Panc1 (cell line): ENCODE measurements at regions not wholly inside any gene's neighbourhood (a gene's known extent, or its start where the extent isn't known, plus 50 kb on each side); places are given as distances from the start of the nearest gene placed in this dataset.

ENCODE experiments used
- ATAC-seq: fragments of 200-7000 bp; cut with Tn5 transposase; 2 replicates; pipeline ENCODE4 v1.9.1; 2020; ENCODE audit warnings: mild to moderate bottlenecking, moderate library complexity
- BruUV-seq: library from RNA; stranded (reverse); fragments of 400-500 nt; replicated peaks from 2 replicates; lab custom pipeline; 2021; lab: Mats Ljungman, UMichigan
- CTCF ChIA-PET: fragments of 300-600 bp; sonication (Branson Sonifier 250); formaldehyde crosslinking; loops from one replicate; lab custom pipeline; 2022; ENCODE audit warnings: antibody characterized with exemption; lab: Charles Lee
- POLR2A ChIA-PET: fragments of 300-600 bp; sonication (Branson Sonifier 250); formaldehyde crosslinking; loops from one replicate; lab custom pipeline; 2022; ENCODE audit warnings: antibody characterized with exemption; lab: Charles Lee
- DNase-seq: peaks from one replicate; pipeline ENCODE4 v3.0.0-alpha.2; 2010; ENCODE audit warnings: low read depth, low spot score
- H3K27ac ChIP-seq: 2 replicates; pipeline ENCODE4 v1.5.1; 2011; ENCODE audit warnings: mild to moderate bottlenecking, low read length, inconsistent platforms
- H3K27me3 ChIP-seq: fragments of 200-500 bp; sonication (Bioruptor generic); 2 replicates; pipeline ENCODE4 v1.6.0; 2014; ENCODE audit warnings: low read length, inconsistent platforms; ENCODE audit not compliant: control insufficient read depth, insufficient read depth
- H3K36me3 ChIP-seq: fragments of 200-500 bp; sonication (Bioruptor generic); 2 replicates; pipeline ENCODE4 v1.5.1; 2014; ENCODE audit warnings: inconsistent platforms, mild to moderate bottlenecking, low read length, moderate library complexity; ENCODE audit not compliant: control insufficient read depth, insufficient read depth
- H3K4me1 ChIP-seq: 2 replicates; pipeline ENCODE4 v1.5.1; 2011; ENCODE audit warnings: inconsistent platforms, mild to moderate bottlenecking, low read length, moderate library complexity; ENCODE audit not compliant: control insufficient read depth, insufficient read depth
- H3K4me3 ChIP-seq, 2 experiments: 2 replicates each; pipeline ENCODE4 v1.5.1; 2011 to 2012; ENCODE audit warnings: low read depth in 2 of 2, low read length in 2 of 2, mild to moderate bottlenecking in 2 of 2, inconsistent platforms in 1 of 2, moderate library complexity in 1 of 2
- H3K9me3 ChIP-seq: fragments of 200-500 bp; sonication (Bioruptor generic); 2 replicates; pipeline ENCODE4 v1.5.1; 2014; ENCODE audit warnings: low read depth, mild to moderate bottlenecking, inconsistent platforms, low read length, moderate library complexity; ENCODE audit not compliant: control insufficient read depth, insufficient read depth
- POLR2AphosphoS5 ChIP-seq: IDR thresholded peaks from 2 replicates; pipeline ENCODE4 v1.6.1; 2012; ENCODE audit warnings: mild to moderate bottlenecking, low read depth, low read length, moderate library complexity
- REST ChIP-seq, 2 experiments: IDR thresholded peaks; 2 replicates each; pipeline ENCODE4 v1.6.1; 2011 to 2012; ENCODE audit warnings: low read depth in 2 of 2, control low read depth in 1 of 2, low read length in 1 of 2, mild to moderate bottlenecking in 1 of 2, moderate library complexity in 1 of 2; ENCODE audit not compliant: insufficient read depth in 1 of 2
- SIN3A ChIP-seq: IDR thresholded peaks from 2 replicates; pipeline ENCODE4 v1.6.1; 2012; ENCODE audit warnings: low read depth, mild to moderate bottlenecking, low read length, moderate library complexity, borderline replicate concordance; ENCODE audit not compliant: insufficient read depth
- TCF7L2 ChIP-seq: IDR thresholded peaks from 2 replicates; pipeline ENCODE4 v1.6.1; 2011; ENCODE audit warnings: mild to moderate bottlenecking, low read depth, low read length, inconsistent platforms
- in situ Hi-C: cut with HindIII; loops from 2 replicates; pipeline ENCODE4 v1.10.0; 2016; ENCODE audit warnings: low sequenced_read_pairs, low pct_unique_long_range_greater_than_20kb
- intact Hi-C: fragments of 100-400 bp; cut with micrococcal nuclease; formaldehyde crosslinking; loops from one replicate; pipeline ENCODE4 v1.10.0; 2022; ENCODE audit not compliant: unreplicated experiment
- TF ChIP-seq, protein P1 (sequence below): fragments of 450-650 bp; IDR thresholded peaks from 2 replicates; pipeline ENCODE4 v1.5.1; 2017; ENCODE audit warnings: mild to moderate bottlenecking

DNA sequence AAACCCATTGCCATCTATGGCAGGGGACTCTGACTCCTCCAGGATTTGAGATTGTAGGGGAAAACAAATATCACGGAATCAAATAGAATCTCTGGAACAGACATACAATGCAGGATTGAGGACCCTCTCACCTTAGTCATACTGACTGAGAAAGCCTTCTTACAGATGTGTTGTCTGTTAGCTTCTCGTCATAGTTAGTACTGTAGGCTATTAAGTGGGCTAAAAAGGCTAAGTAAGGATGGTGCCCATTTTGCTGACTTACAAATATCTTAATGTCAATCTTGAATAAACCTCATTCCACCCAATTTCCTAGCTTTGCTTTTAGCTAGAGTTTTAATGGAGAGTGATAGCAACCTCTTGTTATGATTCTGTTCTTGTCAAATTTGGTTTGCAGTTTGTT is 352.4 kb downstream of the QKI start:
- ATAC-seq (no peak), DNase-seq (no peak)
- Histone ChIP-seq H3K4me3 (no peak overlapping the region), H3K27me3 (peaks cover 2% of the 10 kb centered on the region; the same call in 1 of the 2 replicates), H3K4me1 (no peaks in the 10 kb centered on the region), H3K9me3 (0 out of 2 replicates have a peak, but pooled peaks cover 3% of the 10 kb centered on the region), H3K36me3 (no peaks in the 10 kb centered on the region), H3K27ac (no peak overlapping the region)
- BruUV-seq, result no TSS peak
- in situ Hi-C loops, result no loop called here
- ChIA-PET CTCF (no interaction called here), POLR2A (no interaction called here)
- TF ChIP-seq POLR2AphosphoS5 (no peak), TCF7L2 (no peak), REST (IDR thresholded peaks at IDR 0.05; ENCODE audit: insufficient read depth in 1 of 2, low read depth in 2 of 2, low read length in 1 of 2) (no peak), SIN3A (no peak)
- TF ChIP-seq, protein P1, sequence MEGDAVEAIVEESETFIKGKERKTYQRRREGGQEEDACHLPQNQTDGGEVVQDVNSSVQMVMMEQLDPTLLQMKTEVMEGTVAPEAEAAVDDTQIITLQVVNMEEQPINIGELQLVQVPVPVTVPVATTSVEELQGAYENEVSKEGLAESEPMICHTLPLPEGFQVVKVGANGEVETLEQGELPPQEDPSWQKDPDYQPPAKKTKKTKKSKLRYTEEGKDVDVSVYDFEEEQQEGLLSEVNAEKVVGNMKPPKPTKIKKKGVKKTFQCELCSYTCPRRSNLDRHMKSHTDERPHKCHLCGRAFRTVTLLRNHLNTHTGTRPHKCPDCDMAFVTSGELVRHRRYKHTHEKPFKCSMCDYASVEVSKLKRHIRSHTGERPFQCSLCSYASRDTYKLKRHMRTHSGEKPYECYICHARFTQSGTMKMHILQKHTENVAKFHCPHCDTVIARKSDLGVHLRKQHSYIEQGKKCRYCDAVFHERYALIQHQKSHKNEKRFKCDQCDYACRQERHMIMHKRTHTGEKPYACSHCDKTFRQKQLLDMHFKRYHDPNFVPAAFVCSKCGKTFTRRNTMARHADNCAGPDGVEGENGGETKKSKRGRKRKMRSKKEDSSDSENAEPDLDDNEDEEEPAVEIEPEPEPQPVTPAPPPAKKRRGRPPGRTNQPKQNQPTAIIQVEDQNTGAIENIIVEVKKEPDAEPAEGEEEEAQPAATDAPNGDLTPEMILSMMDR, result no peak
- intact Hi-C loops, result no loop called here

DNA sequence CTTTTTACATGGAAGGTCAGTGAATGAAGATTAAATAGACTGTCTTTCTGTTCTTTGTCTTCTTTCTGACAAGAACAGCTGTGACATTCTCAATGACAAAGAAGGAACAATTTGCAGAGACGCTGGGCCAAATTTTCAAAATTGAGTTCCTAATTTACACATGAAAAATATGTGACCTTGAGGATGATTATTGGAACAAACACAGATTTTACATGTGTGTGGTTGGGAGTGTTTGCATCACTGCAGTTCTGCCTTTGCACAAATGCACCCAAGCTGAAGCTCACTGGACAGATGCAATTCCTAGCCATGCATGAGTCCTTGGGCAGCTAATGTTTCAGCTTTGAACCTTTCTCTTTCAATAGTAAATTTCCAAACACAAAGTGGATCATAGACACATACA is 350.8 kb downstream of the QKI start:
- Histone ChIP-seq H3K27ac (no peak overlapping the region), H3K4me3 (no peak overlapping the region), H3K9me3 (0 out of 2 replicates have a peak, but pooled peaks cover 3% of the 10 kb centered on the region), H3K4me1 (no peaks in the 10 kb centered on the region), H3K36me3 (no peaks in the 10 kb centered on the region), H3K27me3 (peaks cover 4% of the 10 kb centered on the region; the same call in 1 of the 2 replicates)
- CTCF ChIA-PET, result no interaction called here
- POLR2A ChIA-PET, result no interaction called here
- BruUV-seq, result no TSS peak
- ATAC-seq (no peak), DNase-seq (no peak)
- TF ChIP-seq REST (IDR thresholded peaks at IDR 0.05; ENCODE audit: insufficient read depth in 1 of 2, low read depth in 2 of 2, low read length in 1 of 2) (no peak), TCF7L2 (no peak), SIN3A (no peak), POLR2AphosphoS5 (no peak)
- TF ChIP-seq, protein P1, result no peak
- in situ Hi-C loops (no loop called here), intact Hi-C loops (no loop called here)
